ENCODE measurements at regions not wholly inside any gene's neighbourhood (a gene's known extent, or its start where the extent isn't known, plus 50 kb on each side); places are given as distances from the start of the nearest gene placed in this dataset.
"Not testable (repeated sequence)": the region's sequence is repeated elsewhere in the genome, so short reads cannot be mapped to it uniquely, and the experiment has no call there.

DNA sequence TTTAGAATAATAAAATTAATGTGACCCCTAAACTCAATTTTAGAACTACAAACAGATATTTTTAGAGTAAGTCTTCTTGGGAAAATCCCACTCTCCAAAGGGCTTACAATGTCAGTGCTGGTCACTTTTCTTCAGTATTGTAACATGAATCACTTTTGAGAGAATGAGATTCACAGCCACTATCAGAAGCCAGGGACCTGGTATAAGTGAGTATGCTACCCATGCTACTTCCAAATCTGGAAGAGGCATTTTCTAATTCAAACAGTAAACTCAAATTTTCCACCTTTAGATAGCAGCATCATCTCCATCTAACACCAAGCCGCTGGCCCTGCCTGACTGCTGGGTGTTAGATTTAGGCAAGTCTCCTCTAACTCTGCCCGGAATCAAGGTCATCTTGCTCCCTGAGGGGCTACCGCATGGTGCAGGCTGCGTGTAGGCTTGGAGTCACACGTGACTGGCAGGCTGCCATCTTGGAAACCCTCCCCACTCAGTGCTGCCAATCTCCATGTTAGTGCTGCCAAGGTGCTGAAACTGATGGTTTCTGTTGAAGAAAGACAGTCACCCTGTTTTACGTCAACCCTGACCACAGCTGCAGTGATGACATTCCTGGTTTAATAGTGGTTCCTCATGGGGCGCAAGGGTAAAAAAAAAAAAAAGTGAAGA, 882.9 kb upstream of the B3GALT2 start:
- DNase-seq (ENCODE audit: low read depth, low spot score), result no peak
- H3K4me3 ChIP-seq (ENCODE audit: low read depth, low read length), result no peak overlapping the region
- TF ChIP-seq, protein P1, sequence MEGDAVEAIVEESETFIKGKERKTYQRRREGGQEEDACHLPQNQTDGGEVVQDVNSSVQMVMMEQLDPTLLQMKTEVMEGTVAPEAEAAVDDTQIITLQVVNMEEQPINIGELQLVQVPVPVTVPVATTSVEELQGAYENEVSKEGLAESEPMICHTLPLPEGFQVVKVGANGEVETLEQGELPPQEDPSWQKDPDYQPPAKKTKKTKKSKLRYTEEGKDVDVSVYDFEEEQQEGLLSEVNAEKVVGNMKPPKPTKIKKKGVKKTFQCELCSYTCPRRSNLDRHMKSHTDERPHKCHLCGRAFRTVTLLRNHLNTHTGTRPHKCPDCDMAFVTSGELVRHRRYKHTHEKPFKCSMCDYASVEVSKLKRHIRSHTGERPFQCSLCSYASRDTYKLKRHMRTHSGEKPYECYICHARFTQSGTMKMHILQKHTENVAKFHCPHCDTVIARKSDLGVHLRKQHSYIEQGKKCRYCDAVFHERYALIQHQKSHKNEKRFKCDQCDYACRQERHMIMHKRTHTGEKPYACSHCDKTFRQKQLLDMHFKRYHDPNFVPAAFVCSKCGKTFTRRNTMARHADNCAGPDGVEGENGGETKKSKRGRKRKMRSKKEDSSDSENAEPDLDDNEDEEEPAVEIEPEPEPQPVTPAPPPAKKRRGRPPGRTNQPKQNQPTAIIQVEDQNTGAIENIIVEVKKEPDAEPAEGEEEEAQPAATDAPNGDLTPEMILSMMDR (IDR thresholded peaks at IDR 0.05; ENCODE audit: insufficient read depth, low read length, missing control alignments), result no peak
- ChIA-PET CTCF (no interaction called here), POLR2A (no interaction called here)

DNA sequence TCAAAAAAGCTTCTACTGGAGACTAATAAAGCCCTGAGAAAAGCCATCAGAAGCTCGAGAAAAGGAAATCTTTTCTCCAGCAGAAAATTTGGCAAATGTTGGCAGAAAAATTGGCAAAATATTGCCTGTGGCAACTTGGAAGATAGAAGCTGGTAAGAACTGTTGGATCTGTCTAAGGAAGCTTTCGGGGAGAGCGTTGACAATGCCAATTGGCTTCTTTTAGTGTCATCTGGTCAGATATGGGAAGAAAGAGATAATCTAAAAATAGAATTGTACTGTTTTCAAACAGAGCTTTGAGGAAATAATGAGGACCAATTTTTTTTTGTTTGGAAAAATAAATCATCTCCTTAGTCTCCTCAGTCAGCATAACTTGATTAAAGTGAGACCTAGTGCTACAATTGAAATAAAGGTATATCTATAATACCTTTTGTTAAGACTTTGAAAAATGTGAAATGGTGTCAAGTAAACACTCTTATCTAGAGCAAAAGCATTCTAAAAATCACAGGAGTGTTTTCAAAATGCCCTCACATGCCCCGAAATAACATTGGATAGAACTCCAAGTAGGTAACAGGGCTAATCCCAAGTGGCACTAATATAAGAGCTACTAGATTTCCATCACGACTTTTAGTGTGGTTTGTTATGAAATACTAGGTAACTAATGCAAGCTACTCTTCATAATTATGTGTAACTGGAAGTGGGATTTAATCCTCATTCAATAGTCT, 882.2 kb upstream of the B3GALT2 start:
- ChIA-PET POLR2A (no interaction called here), CTCF (no interaction called here)
- DNase-seq (ENCODE audit: low read depth, low spot score), result no peak
- TF ChIP-seq, protein P1 (IDR thresholded peaks at IDR 0.05; ENCODE audit: insufficient read depth, low read length, missing control alignments), result no peak
- no peak overlapping the region for H3K4me3 ChIP-seq (ENCODE audit: low read depth, low read length)

DNA sequence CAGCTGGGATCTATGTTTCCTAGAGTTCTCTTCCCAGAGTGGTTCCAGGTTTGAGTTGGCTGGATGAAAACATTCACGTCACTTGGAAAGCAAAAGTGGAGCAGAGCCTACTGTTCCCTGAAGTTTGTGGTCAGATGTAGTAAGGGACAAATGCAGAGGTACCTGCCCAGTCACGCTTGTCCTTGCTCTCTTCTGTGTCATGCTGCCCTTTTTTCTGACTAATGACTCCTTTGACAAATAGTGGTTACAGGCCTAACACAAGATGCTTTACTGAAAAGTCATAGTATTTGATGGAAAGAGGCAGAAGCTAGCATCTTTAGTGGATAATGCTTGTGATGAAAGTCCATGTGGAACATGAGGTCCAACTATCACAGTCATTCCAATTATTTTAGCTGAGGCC, 881.4 kb upstream of the B3GALT2 start:
- DNase-seq (ENCODE audit: low read depth, low spot score), result no peak
- TF ChIP-seq, protein P1 (IDR thresholded peaks at IDR 0.05; ENCODE audit: insufficient read depth, low read length, missing control alignments), result no peak
- H3K4me3 ChIP-seq (ENCODE audit: low read depth, low read length), result no peak overlapping the region
- ChIA-PET POLR2A (no interaction called here), CTCF (no interaction called here)

DNA sequence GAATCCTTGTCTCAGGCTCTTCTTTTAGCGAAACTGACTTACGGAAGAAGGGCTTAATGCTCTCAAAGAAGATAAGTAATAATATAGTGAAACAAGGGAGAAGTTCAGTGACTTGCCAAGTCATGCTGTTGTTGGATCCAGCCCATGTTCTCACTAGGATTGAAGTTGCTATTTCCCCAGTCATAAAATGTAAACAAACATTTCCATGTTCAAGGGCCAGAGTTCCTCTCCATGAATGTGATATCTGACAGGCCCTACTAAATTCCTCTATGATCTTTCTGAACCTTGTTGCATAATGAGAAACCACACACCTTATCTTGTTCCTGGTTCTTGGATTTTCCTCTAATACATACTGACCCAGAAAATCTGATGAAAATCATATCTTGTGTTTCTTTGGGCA, 876.5 kb upstream of the B3GALT2 start:
- DNase-seq (ENCODE audit: low read depth, low spot score), result no peak
- ChIA-PET CTCF (no interaction called here), POLR2A (no interaction called here)
- H3K4me3 ChIP-seq (ENCODE audit: low read depth, low read length), result no peak overlapping the region
- TF ChIP-seq, protein P1 (IDR thresholded peaks at IDR 0.05; ENCODE audit: insufficient read depth, low read length, missing control alignments), result no peak

DNA sequence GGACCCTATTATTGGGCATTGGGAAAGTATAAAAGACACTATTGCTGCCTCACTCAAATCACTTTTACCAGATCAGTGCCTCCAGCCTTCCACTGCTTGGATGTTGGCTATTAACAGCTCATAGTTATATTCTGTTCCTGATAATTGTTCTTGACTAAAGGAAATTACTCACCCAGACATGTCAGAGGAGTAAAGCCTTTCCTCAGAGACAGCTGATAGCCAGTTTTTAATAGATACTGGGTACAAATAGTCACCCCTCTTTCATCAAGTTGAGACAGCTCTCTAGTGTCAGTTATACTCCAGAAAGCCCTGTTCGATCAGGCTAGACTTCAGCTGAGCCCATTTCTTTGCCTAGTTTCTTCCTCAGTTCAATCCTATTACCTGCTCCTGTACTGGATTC, 876.1 kb upstream of the B3GALT2 start:
- no peak for DNase-seq (ENCODE audit: low read depth, low spot score)
- POLR2A ChIA-PET, result no interaction called here
- CTCF ChIA-PET, result no interaction called here
- H3K4me3 ChIP-seq (ENCODE audit: low read depth, low read length), result no peak overlapping the region
- TF ChIP-seq, protein P1 (IDR thresholded peaks at IDR 0.05; ENCODE audit: insufficient read depth, low read length, missing control alignments), result no peak

DNA sequence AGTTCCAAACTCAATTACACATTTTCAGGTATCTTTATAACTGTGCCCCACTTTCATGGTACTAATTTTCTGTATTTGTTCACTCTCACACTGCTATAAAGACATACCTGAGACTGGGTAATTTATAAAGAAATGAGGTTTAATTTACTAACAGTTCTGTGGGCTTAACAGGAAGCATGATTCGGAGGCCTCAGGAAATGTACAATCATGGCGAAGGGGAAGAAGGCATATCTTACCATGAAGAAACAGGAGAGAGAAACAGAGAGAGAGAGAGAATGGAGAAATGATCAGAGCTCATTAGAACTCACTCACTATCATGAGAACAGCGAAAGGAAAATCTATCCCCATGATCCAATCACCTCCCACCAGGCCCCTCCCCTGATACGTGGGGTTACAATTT, 874.1 kb upstream of the B3GALT2 start:
- no peak for DNase-seq (ENCODE audit: low read depth, low spot score)
- ChIA-PET POLR2A (no interaction called here), CTCF (no interaction called here)
- TF ChIP-seq, protein P1 (IDR thresholded peaks at IDR 0.05; ENCODE audit: insufficient read depth, low read length, missing control alignments), result no peak
- no peak overlapping the region for H3K4me3 ChIP-seq (ENCODE audit: low read depth, low read length)

DNA sequence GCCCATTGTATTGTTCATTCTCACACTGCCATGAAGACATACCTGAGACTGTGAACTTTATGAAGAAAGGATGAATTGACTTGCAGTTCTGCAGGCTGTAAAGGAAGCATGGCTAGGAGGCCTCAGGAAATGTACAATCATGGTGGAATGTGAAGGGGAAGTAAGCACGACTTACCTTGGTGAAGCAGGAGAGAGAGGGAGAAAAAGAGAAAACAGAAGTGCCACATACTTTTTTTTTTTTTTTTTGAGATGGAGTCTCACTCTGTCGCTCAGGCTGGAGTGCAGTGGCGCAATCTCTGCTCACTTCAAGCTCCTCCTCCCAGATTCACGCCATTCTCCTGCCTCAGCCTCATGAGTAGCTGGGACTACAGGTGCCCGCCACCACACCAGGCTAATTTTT, 871.9 kb upstream of the B3GALT2 start:
- POLR2A ChIA-PET; DNase-seq (ENCODE audit: low read depth, low spot score); CTCF ChIA-PET: not testable (repeated sequence)

More for the DNA sequence above, 871.9 kb upstream of the B3GALT2 start:
- not testable (repeated sequence) for H3K4me3 ChIP-seq (ENCODE audit: low read depth, low read length)

Measured in AG04449 (cell line).